Kidney epithelial cell (primary cell): ENCODE measurements at regions not wholly inside any gene's neighbourhood (a gene's known extent, or its start where the extent isn't known, plus 50 kb on each side); places are given as distances from the start of the nearest gene placed in this dataset.

Source experiments
- DNase-seq: peaks from one replicate; pipeline ENCODE4 v3.0.0-alpha.2; 2010; ENCODE audit warnings: low read depth
- H3K27me3 ChIP-seq: 2 replicates; pipeline ENCODE4 v1.6.0; 2011; ENCODE audit warnings: low read length; ENCODE audit not compliant: control insufficient read depth, insufficient read depth
- H3K36me3 ChIP-seq: 2 replicates; pipeline ENCODE4 v1.5.1; 2011; ENCODE audit warnings: low read length; ENCODE audit not compliant: control insufficient read depth, insufficient read depth
- H3K4me3 ChIP-seq: 2 replicates; pipeline ENCODE4 v1.5.1; 2011; ENCODE audit warnings: low read depth, mild to moderate bottlenecking, control low read depth, low read length
- TF ChIP-seq, protein P1 (sequence below): IDR thresholded peaks from 2 replicates; pipeline ENCODE4 v1.5.1; 2011; ENCODE audit warnings: mild to moderate bottlenecking, moderate library complexity, low read length, control low read depth, inconsistent platforms; ENCODE audit not compliant: insufficient read depth, poor library complexity, severe bottlenecking

DNA sequence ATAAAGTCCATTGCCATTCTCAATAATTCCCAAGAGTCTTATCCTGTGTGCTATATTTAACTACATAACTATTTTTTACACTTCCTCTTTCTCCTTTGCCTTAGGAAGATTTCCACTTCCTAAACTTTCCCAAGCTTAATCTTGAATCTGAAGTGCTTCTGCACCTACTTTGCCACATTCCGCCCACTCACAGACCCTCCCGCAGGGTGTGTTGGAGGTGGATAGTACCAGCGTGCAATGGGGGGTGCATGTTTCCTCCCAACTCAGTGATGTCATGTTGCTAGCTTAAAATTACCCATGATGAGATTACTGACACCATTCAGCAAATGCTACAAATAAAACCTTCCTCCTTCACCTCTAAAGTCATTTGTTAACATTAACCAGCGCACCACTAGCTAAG lies 460.2 kb downstream of the NR2F1-AS1 start:
- no peak overlapping the region for H3K4me3 ChIP-seq

DNA sequence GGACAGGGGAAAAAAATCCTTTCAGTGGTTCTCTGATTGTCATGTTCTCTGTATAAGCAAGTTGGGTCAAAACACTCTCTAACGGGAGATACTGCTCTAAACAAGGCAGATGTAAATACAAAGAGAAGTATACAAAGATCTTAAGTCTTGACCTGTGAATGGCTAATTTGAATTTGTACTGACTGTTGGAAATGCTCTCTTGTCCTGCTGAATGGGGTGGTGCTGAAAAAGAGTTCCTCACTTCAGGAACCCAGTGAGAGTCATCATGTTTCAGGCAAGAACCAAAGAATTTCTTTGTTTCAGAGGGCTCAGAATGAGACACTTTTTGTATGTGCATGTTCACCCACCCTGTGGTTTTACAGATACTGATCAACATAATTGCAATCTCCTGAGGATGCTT lies 461.0 kb downstream of the NR2F1-AS1 start:
- no peak for DNase-seq
- Histone ChIP-seq H3K4me3 (no peak overlapping the region), H3K27me3 (no peaks in the 10 kb centered on the region), H3K36me3 (no peaks in the 10 kb centered on the region)
- TF ChIP-seq, protein P1, sequence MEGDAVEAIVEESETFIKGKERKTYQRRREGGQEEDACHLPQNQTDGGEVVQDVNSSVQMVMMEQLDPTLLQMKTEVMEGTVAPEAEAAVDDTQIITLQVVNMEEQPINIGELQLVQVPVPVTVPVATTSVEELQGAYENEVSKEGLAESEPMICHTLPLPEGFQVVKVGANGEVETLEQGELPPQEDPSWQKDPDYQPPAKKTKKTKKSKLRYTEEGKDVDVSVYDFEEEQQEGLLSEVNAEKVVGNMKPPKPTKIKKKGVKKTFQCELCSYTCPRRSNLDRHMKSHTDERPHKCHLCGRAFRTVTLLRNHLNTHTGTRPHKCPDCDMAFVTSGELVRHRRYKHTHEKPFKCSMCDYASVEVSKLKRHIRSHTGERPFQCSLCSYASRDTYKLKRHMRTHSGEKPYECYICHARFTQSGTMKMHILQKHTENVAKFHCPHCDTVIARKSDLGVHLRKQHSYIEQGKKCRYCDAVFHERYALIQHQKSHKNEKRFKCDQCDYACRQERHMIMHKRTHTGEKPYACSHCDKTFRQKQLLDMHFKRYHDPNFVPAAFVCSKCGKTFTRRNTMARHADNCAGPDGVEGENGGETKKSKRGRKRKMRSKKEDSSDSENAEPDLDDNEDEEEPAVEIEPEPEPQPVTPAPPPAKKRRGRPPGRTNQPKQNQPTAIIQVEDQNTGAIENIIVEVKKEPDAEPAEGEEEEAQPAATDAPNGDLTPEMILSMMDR: no peak

More for the DNA sequence above, 460.2 kb downstream of the NR2F1-AS1 start:
- DNase-seq: no peak
- Histone ChIP-seq H3K27me3 (no peaks in the 10 kb centered on the region), H3K36me3 (no peaks in the 10 kb centered on the region)
- TF ChIP-seq, protein P1: no peak

DNA sequence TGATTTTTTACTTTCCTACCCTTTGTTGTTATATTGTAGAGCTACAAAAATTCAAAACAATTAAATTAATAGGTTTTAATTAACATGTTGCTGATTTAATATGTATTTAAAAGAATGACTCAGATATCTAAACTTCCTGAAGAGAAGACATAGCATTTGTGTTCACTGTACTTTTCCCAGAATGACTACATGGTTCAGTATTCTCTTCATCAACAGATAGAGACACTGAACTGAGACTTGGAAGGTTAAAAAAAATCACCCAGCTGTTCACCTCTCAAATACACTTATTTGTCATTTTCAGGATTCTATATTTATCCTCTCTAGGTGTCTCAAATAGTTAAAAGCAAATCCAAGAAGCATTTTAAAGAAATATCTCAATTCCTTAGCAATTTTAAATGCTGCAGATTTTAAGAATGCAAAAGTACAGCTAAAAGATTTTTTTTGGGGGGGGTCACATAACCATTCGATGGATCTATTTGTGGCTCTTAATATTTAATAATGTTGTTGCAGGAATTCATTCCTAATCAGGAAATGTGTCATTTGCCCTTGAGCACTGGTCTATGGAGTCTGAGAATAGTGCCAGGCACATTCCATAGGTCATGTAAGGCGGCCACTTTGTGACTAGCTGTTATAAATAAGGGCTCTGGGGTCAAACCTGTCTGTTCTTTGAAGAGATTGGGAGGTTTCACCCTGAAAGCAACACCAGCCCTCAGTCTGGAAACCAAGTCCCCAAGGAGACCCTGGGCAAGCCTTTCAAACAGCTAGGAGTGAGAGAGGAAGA lies 463.1 kb downstream of the NR2F1-AS1 start:
- no peak overlapping the region for H3K4me3 ChIP-seq
- TF ChIP-seq, protein P1: no peak
- DNase-seq: no peak
- H3K27me3 ChIP-seq: no peaks in the 10 kb centered on the region
- no peaks in the 10 kb centered on the region for H3K36me3 ChIP-seq

DNA sequence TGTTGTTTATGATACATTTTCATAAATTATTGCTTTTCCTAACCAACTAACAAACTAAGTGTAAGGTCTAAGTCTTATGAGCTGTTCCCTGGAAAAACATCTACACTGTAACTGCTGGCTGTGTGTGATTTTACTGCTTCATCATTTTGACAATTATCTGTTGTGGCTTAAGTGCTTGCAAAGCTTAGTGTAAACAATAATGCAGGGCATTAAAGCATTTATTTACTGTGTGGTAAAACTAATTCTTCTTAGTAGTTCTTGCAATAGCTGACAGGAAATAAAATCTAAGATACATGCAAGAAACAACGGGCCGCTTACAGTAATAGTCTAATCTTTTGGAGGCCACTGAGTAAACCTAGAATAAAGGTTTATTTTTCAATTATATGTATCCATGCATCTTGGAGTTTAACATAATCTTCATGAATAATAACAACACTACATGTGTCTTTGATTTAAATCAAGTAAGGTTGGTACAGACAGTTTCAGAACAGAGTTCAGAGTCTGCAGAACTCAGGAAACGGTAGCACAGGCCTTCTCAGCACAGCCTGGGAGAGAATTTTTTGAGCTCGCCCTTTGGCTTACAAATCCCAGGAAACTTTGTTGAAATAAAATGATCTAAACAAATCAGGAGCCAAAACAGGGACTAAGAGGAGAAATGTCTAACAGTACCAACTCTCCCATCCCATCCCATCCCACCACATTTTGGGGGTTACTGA lies 473.1 kb downstream of the NR2F1-AS1 start:
- Histone ChIP-seq H3K4me3 (no peak overlapping the region), H3K27me3 (no peaks in the 10 kb centered on the region), H3K36me3 (no peaks in the 10 kb centered on the region)
- DNase-seq: no peak
- TF ChIP-seq, protein P1: no peak

DNA sequence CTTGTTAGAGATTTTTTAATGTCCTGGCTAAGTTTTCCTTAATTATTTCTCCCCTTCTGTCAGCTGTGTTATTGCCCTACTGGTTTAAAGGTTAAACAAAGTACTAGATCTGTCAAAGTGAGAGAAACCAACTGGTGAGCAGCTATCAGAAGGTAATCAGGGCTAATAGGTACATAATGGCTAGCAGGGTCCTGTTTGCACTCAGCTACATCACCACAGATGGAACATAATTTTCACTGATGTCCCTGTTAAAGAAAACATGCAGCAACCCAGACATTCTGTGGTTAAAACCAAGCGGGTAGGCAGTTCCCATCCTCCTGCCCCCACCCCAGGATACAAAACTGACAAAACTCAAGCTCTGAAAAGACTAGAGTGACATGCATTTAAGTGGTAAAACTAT lies 473.9 kb downstream of the NR2F1-AS1 start:
- no peaks in the 10 kb centered on the region for H3K36me3 ChIP-seq
- no peaks in the 10 kb centered on the region for H3K27me3 ChIP-seq
- TF ChIP-seq, protein P1: no peak
- no peak overlapping the region for H3K4me3 ChIP-seq
- DNase-seq: no peak
